NCI-H146 treated with DMSO at 0.1 percent for 48 hours (cell line): ENCODE measurements at regions not wholly inside any gene's neighbourhood (a gene's known extent, or its start where the extent isn't known, plus 50 kb on each side); places are given as distances from the start of the nearest gene placed in this dataset.

Source experiments
- DNase-seq: peaks from one replicate; lab custom pipeline; 2025; ENCODE audit not compliant: unreplicated experiment; lab: John Stamatoyannopoulos, UW

GRCh38 chr9:16153741-16154140, 600.9 kb downstream of the CCDC171 start:
- DNase-seq: no peak

GRCh38 chr9:16154521-16155078, 601.8 kb downstream of the CCDC171 start:
- no peak for DNase-seq

GRCh38 chr9:16155878-16156277, 603.0 kb downstream of the CCDC171 start:
- DNase-seq: no peak

GRCh38 chr9:16157216-16157615, 604.4 kb downstream of the CCDC171 start:
- DNase-seq: no peak

GRCh38 chr9:16157651-16158050, 604.8 kb downstream of the CCDC171 start:
- DNase-seq: no peak

- DNase-seq: no peak
Measured at GRCh38 chr9:16158093-16158492, 605.2 kb downstream of the CCDC171 start.

GRCh38 chr9:16161483-16161882, 608.6 kb downstream of the CCDC171 start:
- no peak for DNase-seq

GRCh38 chr9:16170119-16170518, 617.3 kb downstream of the CCDC171 start:
- DNase-seq: no peak

GRCh38 chr9:16171911-16172310, 619.1 kb downstream of the CCDC171 start:
- DNase-seq: peak; percentile 47

GRCh38 chr9:16172796-16173195, 620.0 kb downstream of the CCDC171 start:
- DNase-seq: no peak

GRCh38 chr9:16174915-16175314, 622.1 kb downstream of the CCDC171 start:
- no peak for DNase-seq

- no peak for DNase-seq
Measured at GRCh38 chr9:16175461-16175860, 622.6 kb downstream of the CCDC171 start.

GRCh38 chr9:16178294-16178693, 625.5 kb downstream of the CCDC171 start:
- no peak for DNase-seq

GRCh38 chr9:16179566-16179965, 626.7 kb downstream of the CCDC171 start:
- DNase-seq: no peak

GRCh38 chr9:16180091-16180490, 627.2 kb downstream of the CCDC171 start:
- DNase-seq: no peak

GRCh38 chr9:16180546-16180945, 627.7 kb downstream of the CCDC171 start:
- DNase-seq: no peak

- DNase-seq: no peak
Measured at GRCh38 chr9:16181539-16181938, 628.7 kb downstream of the CCDC171 start.

- DNase-seq: no peak
Measured at GRCh38 chr9:16182784-16183183, 629.9 kb downstream of the CCDC171 start.

GRCh38 chr9:16184964-16185646, 632.3 kb downstream of the CCDC171 start:
- no peak for DNase-seq

GRCh38 chr9:16191191-16191590, 638.3 kb downstream of the CCDC171 start:
- DNase-seq: no peak

GRCh38 chr9:16191691-16192402, 639.0 kb downstream of the CCDC171 start:
- peak; percentile 12 for DNase-seq

- no peak for DNase-seq
Measured at GRCh38 chr9:16192403-16193017, 639.7 kb downstream of the CCDC171 start.
